RWPE1 (cell line): ENCODE measurements at regions not wholly inside any gene's neighbourhood (a gene's known extent, or its start where the extent isn't known, plus 50 kb on each side); places are given as distances from the start of the nearest gene placed in this dataset.

ENCODE experiments used
- CTCF ChIA-PET: fragments of 350-600 bp; sonication (Branson Sonifier 250); formaldehyde crosslinking; extraction: SDS; loops from one replicate; lab custom pipeline; 2021; lab: Yijun Ruan, JAX
- POLR2A ChIA-PET: fragments of 400-600 bp; formaldehyde crosslinking; extraction: SDS; loops from one replicate; lab custom pipeline; 2020; ENCODE audit warnings: antibody characterized with exemption; ENCODE audit not compliant: low non-redundant PET; lab: Yijun Ruan, JAX
- DNase-seq: peaks from one replicate; pipeline ENCODE4 v3.0.0; 2012; ENCODE audit warnings: low spot score
- H3K27ac ChIP-seq: fragments of 450-650 bp; 2 replicates; pipeline ENCODE4 v1.5.1; 2017
- CTCF ChIP-seq: fragments of 450-650 bp; conservative IDR thresholded peaks from 2 replicates; pipeline ENCODE4 v1.5.1; 2017; ENCODE audit warnings: low read depth, mild to moderate bottlenecking

- CTCF ChIA-PET, result no interaction called here
- POLR2A ChIA-PET, result no interaction called here
- no peak for TF ChIP-seq CTCF
- DNase-seq, result no peak
- no peak overlapping the region for H3K27ac ChIP-seq
Observed at GRCh38 chr2:83063511-83063910, 1395.6 kb downstream of the SUCLG1 start.

GRCh38 chr2:83058683-83059082 lies 1400.4 kb downstream of the SUCLG1 start:
- H3K27ac ChIP-seq, result no peak overlapping the region
- DNase-seq, result no peak
- TF ChIP-seq CTCF, result no peak
- ChIA-PET POLR2A (no interaction called here), CTCF (no interaction called here)

- POLR2A ChIA-PET, result no interaction called here
- TF ChIP-seq CTCF, result no peak
- CTCF ChIA-PET, result no interaction called here
- no peak overlapping the region for H3K27ac ChIP-seq
- peak; percentile 83 for DNase-seq
Observed at GRCh38 chr2:83055376-83056010, 1403.6 kb downstream of the SUCLG1 start.

GRCh38 chr2:83054751-83055150 lies 1404.3 kb downstream of the SUCLG1 start:
- no peak for TF ChIP-seq CTCF
- H3K27ac ChIP-seq, result no peak overlapping the region
- ChIA-PET POLR2A (no interaction called here), CTCF (no interaction called here)
- DNase-seq, result no peak

GRCh38 chr2:83051538-83052170 lies 1407.4 kb downstream of the SUCLG1 start:
- DNase-seq, result no peak
- ChIA-PET CTCF (no interaction called here), POLR2A (no interaction called here)
- no peak for TF ChIP-seq CTCF
- no peak overlapping the region for H3K27ac ChIP-seq

GRCh38 chr2:83042053-83042452 lies 1417.0 kb downstream of the SUCLG1 start:
- ChIA-PET POLR2A (no interaction called here), CTCF (no interaction called here)
- no peak for TF ChIP-seq CTCF
- DNase-seq, result no peak
- H3K27ac ChIP-seq, result no peak overlapping the region
